ENCODE measurements at regions not wholly inside any gene's neighbourhood (a gene's known extent, or its start where the extent isn't known, plus 50 kb on each side); places are given as distances from the start of the nearest gene placed in this dataset.

- no peak for DNase-seq
Measured at GRCh38 chr13:107367258-107367657, 799.3 kb upstream of the ARGLU1 start.

- no peak for DNase-seq
Measured at GRCh38 chr13:107365466-107366215, 797.7 kb upstream of the ARGLU1 start.

GRCh38 chr13:107364658-107365057 is 796.7 kb upstream of the ARGLU1 start:
- DNase-seq: no peak

GRCh38 chr13:107361666-107362065 is 793.7 kb upstream of the ARGLU1 start:
- no peak for DNase-seq

- DNase-seq: no peak
Measured at GRCh38 chr13:107360010-107360409, 792.1 kb upstream of the ARGLU1 start.

- no peak for DNase-seq
Measured at GRCh38 chr13:107358866-107359265, 790.9 kb upstream of the ARGLU1 start.

GRCh38 chr13:107351305-107351704 is 783.4 kb upstream of the ARGLU1 start:
- DNase-seq: no peak

GRCh38 chr13:107348925-107349324 is 781.0 kb upstream of the ARGLU1 start:
- DNase-seq: no peak

- DNase-seq: no peak
Measured at GRCh38 chr13:107348471-107348870, 780.5 kb upstream of the ARGLU1 start.

- no peak for DNase-seq
Measured at GRCh38 chr13:107347641-107348369, 779.9 kb upstream of the ARGLU1 start.

GRCh38 chr13:107342747-107343146 is 774.8 kb upstream of the ARGLU1 start:
- no peak for DNase-seq

- no peak for DNase-seq
Measured at GRCh38 chr13:107339209-107339608, 771.3 kb upstream of the ARGLU1 start.

- DNase-seq: no peak
Measured at GRCh38 chr13:107332188-107332587, 764.3 kb upstream of the ARGLU1 start.

- DNase-seq: no peak
Measured at GRCh38 chr13:107331359-107331758, 763.4 kb upstream of the ARGLU1 start.

GRCh38 chr13:107330484-107330883 is 762.5 kb upstream of the ARGLU1 start:
- no peak for DNase-seq

GRCh38 chr13:107329991-107330390 is 762.1 kb upstream of the ARGLU1 start:
- DNase-seq: no peak

GRCh38 chr13:107324416-107325204 is 756.7 kb upstream of the ARGLU1 start:
- DNase-seq: no peak

- DNase-seq: no peak
Measured at GRCh38 chr13:107322228-107322627, 754.3 kb upstream of the ARGLU1 start.

- no peak for DNase-seq
Measured at GRCh38 chr13:107305178-107305577, 737.2 kb upstream of the ARGLU1 start.

GRCh38 chr13:107301724-107302374 is 733.9 kb upstream of the ARGLU1 start:
- DNase-seq: no peak

- no peak for DNase-seq
Measured at GRCh38 chr13:107299717-107300116, 731.8 kb upstream of the ARGLU1 start.

GRCh38 chr13:107296804-107297203 is 728.9 kb upstream of the ARGLU1 start:
- no peak for DNase-seq
